ENCODE measurements at regions not wholly inside any gene's neighbourhood (a gene's known extent, or its start where the extent isn't known, plus 50 kb on each side); places are given as distances from the start of the nearest gene placed in this dataset.

DNA sequence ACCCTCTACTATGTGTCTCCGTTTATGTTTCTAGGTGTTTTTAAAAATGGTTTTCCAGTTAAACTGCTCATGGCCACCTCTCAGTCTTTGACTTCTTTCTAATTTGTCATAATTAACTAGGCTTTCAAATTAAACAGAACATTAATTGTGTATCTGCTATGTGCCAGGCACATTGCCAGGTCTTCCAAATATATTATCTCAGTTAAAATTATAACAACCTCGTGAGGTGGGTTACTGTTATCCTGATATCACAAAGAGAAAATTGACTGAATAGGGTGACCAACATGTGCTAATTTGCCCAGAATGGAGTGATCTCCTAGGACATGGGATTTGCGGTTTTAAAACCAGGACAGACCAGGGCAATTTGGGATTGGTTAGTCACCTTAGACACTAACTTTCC, 222.4 kb upstream of the TLE3 start:
- TF ChIP-seq CTCF (IDR thresholded peaks at IDR 0.05; ENCODE audit: low read depth, low read length, poor library complexity, severe bottlenecking), result no peak
- TF ChIP-seq EZH2phosphoT487 (IDR thresholded peaks at IDR 0.05; ENCODE audit: borderline replicate concordance, low read length), result no peak
